Trophoblast cell (in vitro differentiated cells and primary cell): ENCODE measurements at regions not wholly inside any gene's neighbourhood (a gene's known extent, or its start where the extent isn't known, plus 50 kb on each side); places are given as distances from the start of the nearest gene placed in this dataset.

Source experiments
- DNase-seq, 2 donors: peaks; one replicate each; pipeline ENCODE4 v3.0.0-alpha.2; 2016
- H2AFZ ChIP-seq: 2 replicates; pipeline ENCODE4 v1.6.1; 2013; ENCODE audit warnings: low read length, moderate library complexity, mild to moderate bottlenecking; ENCODE audit not compliant: insufficient read depth, poor library complexity
- H2AK5ac ChIP-seq: 2 replicates; pipeline ENCODE4 v1.6.1; 2013; ENCODE audit warnings: mild to moderate bottlenecking, low read length
- H2BK120ac ChIP-seq: 2 replicates; pipeline ENCODE4 v1.6.1; 2013; ENCODE audit warnings: low read length, mild to moderate bottlenecking, moderate library complexity; ENCODE audit not compliant: insufficient read depth, poor library complexity
- H2BK12ac ChIP-seq: 2 replicates; pipeline ENCODE4 v1.6.1; 2013; ENCODE audit warnings: mild to moderate bottlenecking, low read length, moderate library complexity
- H2BK5ac ChIP-seq: 2 replicates; pipeline ENCODE4 v1.6.1; 2013; ENCODE audit warnings: low read length, low read depth, moderate library complexity, mild to moderate bottlenecking; ENCODE audit not compliant: poor library complexity
- H3K14ac ChIP-seq: 2 replicates; pipeline ENCODE4 v1.6.1; 2013; ENCODE audit warnings: mild to moderate bottlenecking, low read length
- H3K18ac ChIP-seq: 2 replicates; pipeline ENCODE4 v1.6.1; 2013; ENCODE audit warnings: mild to moderate bottlenecking, low read length
- H3K23ac ChIP-seq: 2 replicates; pipeline ENCODE4 v1.6.1; 2013; ENCODE audit warnings: low read length
- H3K27ac ChIP-seq: 2 replicates; pipeline ENCODE4 v1.5.1; 2013; ENCODE audit warnings: low read depth, mild to moderate bottlenecking, inconsistent platforms, low read length, moderate library complexity
- H3K27me3 ChIP-seq: 2 replicates; pipeline ENCODE4 v1.6.1; 2013; ENCODE audit warnings: inconsistent platforms, mild to moderate bottlenecking, low read length, moderate library complexity; ENCODE audit not compliant: insufficient read depth
- H3K36me3 ChIP-seq, 2 experiments: 1 replicate in 1 of 2; 2 replicates in 1 of 2; pipeline ENCODE4 v1.6.1; 2013; ENCODE audit warnings: low read length in 2 of 2, mild to moderate bottlenecking in 2 of 2, moderate library complexity in 1 of 2; ENCODE audit not compliant: insufficient read depth in 2 of 2, control insufficient read depth in 1 of 2
- H3K4ac ChIP-seq: 2 replicates; pipeline ENCODE4 v1.6.1; 2013; ENCODE audit warnings: low read depth, mild to moderate bottlenecking, low read length, moderate library complexity
- H3K4me1 ChIP-seq, 2 experiments: 1 replicate in 1 of 2; 2 replicates in 1 of 2; pipeline ENCODE4 v1.6.1; 2013; ENCODE audit warnings: low read length in 2 of 2, mild to moderate bottlenecking in 2 of 2, moderate library complexity in 1 of 2; ENCODE audit not compliant: insufficient read depth in 2 of 2, control insufficient read depth in 1 of 2
- H3K4me2 ChIP-seq: 2 replicates; pipeline ENCODE4 v1.6.1; 2013; ENCODE audit warnings: inconsistent platforms, mild to moderate bottlenecking, low read length, moderate library complexity
- H3K4me3 ChIP-seq: 2 replicates; pipeline ENCODE4 v1.5.1; 2013; ENCODE audit warnings: mild to moderate bottlenecking, low read depth, low read length, inconsistent platforms
- H3K79me1 ChIP-seq: one replicate; pipeline ENCODE4 v1.6.1; 2013; ENCODE audit warnings: low read length
- H3K79me2 ChIP-seq: 2 replicates; pipeline ENCODE4 v1.6.1; 2013; ENCODE audit warnings: low read length, mild to moderate bottlenecking; ENCODE audit not compliant: control insufficient read depth, insufficient read depth, poor library complexity
- H3K9ac ChIP-seq: 2 replicates; pipeline ENCODE4 v1.6.1; 2013; ENCODE audit warnings: mild to moderate bottlenecking, low read length
- H3K9me3 ChIP-seq: 2 replicates; pipeline ENCODE4 v1.6.1; 2013; ENCODE audit warnings: low read depth, mild to moderate bottlenecking, control low read depth, inconsistent platforms, low read length; ENCODE audit not compliant: insufficient read depth
- H4K12ac ChIP-seq: 2 replicates; pipeline ENCODE4 v1.6.1; 2013; ENCODE audit warnings: low read depth, mild to moderate bottlenecking, low read length, moderate library complexity
- H4K8ac ChIP-seq: 2 replicates; pipeline ENCODE4 v1.6.1; 2013; ENCODE audit warnings: low read depth, mild to moderate bottlenecking, low read length, moderate library complexity
- H4K91ac ChIP-seq: one replicate; pipeline ENCODE4 v1.6.1; 2013; ENCODE audit warnings: low read depth, mild to moderate bottlenecking, low read length, moderate library complexity
- WGBS: extraction: QIAGEN DNeasy Blood & Tissue Kit; methylation state at CpG from one replicate; pipeline ENCODE4 v1.1.7; 2013; ENCODE audit warnings: missing lambda C conversion rate; ENCODE audit not compliant: insufficient read length, insufficient coverage; ENCODE audit errors: extremely low coverage; 5-methylcytosine and 5-hydroxymethylcytosine counted together

GRCh38 chr13:50189450-50189849 lies 174.2 kb downstream of the KCNRG start:
- no peak overlapping the region for H2BK120ac ChIP-seq
- no CpG with 5 or more reads among the region's 2 CpGs for WGBS
- no peak overlapping the region for H4K91ac ChIP-seq
- H3K36me3 ChIP-seq: no peaks in the 10 kb centered on the region
- no peak for DNase-seq
- no peak overlapping the region for H4K8ac ChIP-seq
- no peak overlapping the region for H2AK5ac ChIP-seq
- no peaks in the 10 kb centered on the region for H3K4me1 ChIP-seq
- H3K4ac ChIP-seq: no peak overlapping the region
- H3K79me1 ChIP-seq: no peaks in the 10 kb centered on the region
- no peak overlapping the region for H3K9ac ChIP-seq
- H3K4me2 ChIP-seq: no peak overlapping the region
- H3K14ac ChIP-seq: no peak overlapping the region
- H3K4me3 ChIP-seq: no peak overlapping the region
- no peaks in the 10 kb centered on the region for H3K79me2 ChIP-seq
- no peaks in the 10 kb centered on the region for H3K27me3 ChIP-seq
- no peak overlapping the region for H3K18ac ChIP-seq
- H3K27ac ChIP-seq: no peak overlapping the region
- H3K23ac ChIP-seq: no peak overlapping the region
- no peak overlapping the region for H2AFZ ChIP-seq
- H2BK5ac ChIP-seq: no peak overlapping the region
- H2BK12ac ChIP-seq: no peak overlapping the region
- no peak overlapping the region for H4K12ac ChIP-seq
- H3K9me3 ChIP-seq: no peaks in the 10 kb centered on the region

- Histone ChIP-seq H2AFZ (no peak overlapping the region), H4K91ac (no peak overlapping the region), H2BK120ac (no peak overlapping the region), H2BK5ac (no peak overlapping the region), H3K18ac (no peak overlapping the region), H4K12ac (no peak overlapping the region), H3K9ac (no peak overlapping the region), H3K4ac (no peak overlapping the region), H3K27ac (no peak overlapping the region), H4K8ac (no peak overlapping the region), H2AK5ac (no peak overlapping the region), H3K4me3 (no peak overlapping the region), H3K79me2 (no peaks in the 10 kb centered on the region), H3K4me1 (no peaks in the 10 kb centered on the region), H3K79me1 (no peaks in the 10 kb centered on the region), H3K4me2 (no peak overlapping the region), H2BK12ac (no peak overlapping the region), H3K9me3 (no peaks in the 10 kb centered on the region), H3K14ac (no peak overlapping the region), H3K27me3 (no peaks in the 10 kb centered on the region), H3K23ac (no peak overlapping the region), H3K36me3 (no peaks in the 10 kb centered on the region)
- no peak for DNase-seq
- no CpG with 5 or more reads among the region's 1 CpG for WGBS
These were observed 175.8 kb downstream of the KCNRG start for GRCh38 chr13:50191004-50191403.

- no peaks in the 10 kb centered on the region for H3K27me3 ChIP-seq
- no peak overlapping the region for H3K18ac ChIP-seq
- no peak overlapping the region for H4K91ac ChIP-seq
- H3K79me2 ChIP-seq: no peaks in the 10 kb centered on the region
- H3K4me3 ChIP-seq: no peak overlapping the region
- H2AFZ ChIP-seq: no peak overlapping the region
- no CpG with 5 or more reads among the region's 1 CpG for WGBS
- no peak for DNase-seq
- no peaks in the 10 kb centered on the region for H3K36me3 ChIP-seq
- no peaks in the 10 kb centered on the region for H3K79me1 ChIP-seq
- H2BK5ac ChIP-seq: no peak overlapping the region
- no peak overlapping the region for H2BK12ac ChIP-seq
- H3K23ac ChIP-seq: no peak overlapping the region
- no peak overlapping the region for H3K9ac ChIP-seq
- no peak overlapping the region for H4K8ac ChIP-seq
- H3K9me3 ChIP-seq: no peaks in the 10 kb centered on the region
- no peak overlapping the region for H3K4ac ChIP-seq
- H2AK5ac ChIP-seq: no peak overlapping the region
- no peak overlapping the region for H3K27ac ChIP-seq
- H4K12ac ChIP-seq: no peak overlapping the region
- no peak overlapping the region for H2BK120ac ChIP-seq
- H3K4me2 ChIP-seq: no peak overlapping the region
- H3K4me1 ChIP-seq: no peaks in the 10 kb centered on the region
- no peak overlapping the region for H3K14ac ChIP-seq
These were observed 177.1 kb downstream of the KCNRG start for GRCh38 chr13:50192272-50192813.

GRCh38 chr13:50195045-50195444 lies 179.8 kb downstream of the KCNRG start:
- H3K4me3 ChIP-seq: no peak overlapping the region
- no peaks in the 10 kb centered on the region for H3K36me3 ChIP-seq
- H3K4me1 ChIP-seq: no peaks in the 10 kb centered on the region
- no peak overlapping the region for H3K23ac ChIP-seq
- no peaks in the 10 kb centered on the region for H3K79me1 ChIP-seq
- no peak overlapping the region for H2AK5ac ChIP-seq
- H3K9me3 ChIP-seq: no peaks in the 10 kb centered on the region
- no peak for DNase-seq
- H3K18ac ChIP-seq: no peak overlapping the region
- no peak overlapping the region for H3K14ac ChIP-seq
- no peak overlapping the region for H3K4me2 ChIP-seq
- H3K9ac ChIP-seq: no peak overlapping the region
- H4K91ac ChIP-seq: no peak overlapping the region
- H3K4ac ChIP-seq: no peak overlapping the region
- no peak overlapping the region for H4K12ac ChIP-seq
- H2BK120ac ChIP-seq: no peak overlapping the region
- no CpG with 5 or more reads among the region's 4 CpGs for WGBS
- no peaks in the 10 kb centered on the region for H3K79me2 ChIP-seq
- H2BK5ac ChIP-seq: no peak overlapping the region
- no peak overlapping the region for H2BK12ac ChIP-seq
- H3K27me3 ChIP-seq: no peaks in the 10 kb centered on the region
- no peak overlapping the region for H3K27ac ChIP-seq
- H2AFZ ChIP-seq: no peak overlapping the region
- no peak overlapping the region for H4K8ac ChIP-seq
